Sigmoid colon (tissue), 4 donors: ENCODE measurements at regions not wholly inside any gene's neighbourhood (a gene's known extent, or its start where the extent isn't known, plus 50 kb on each side); places are given as distances from the start of the nearest gene placed in this dataset.

Source experiments
- EP300 ChIP-seq, 4 donors: sonication (generic); formaldehyde crosslinking; IDR thresholded peaks; one replicate each; pipeline ENCODE4 v1.6.1; 2017; ENCODE audit warnings: antibody characterized with exemption in 4 of 4
- TF ChIP-seq, protein P1 (sequence below), 4 experiments: fragments of 450-650 bp in 3 of 4; fragments of 200-600 bp in 1 of 4; IDR thresholded peaks; one replicate each; pipeline ENCODE4 v1.5.1; 2016 to 2019; ENCODE audit warnings: antibody characterized with exemption in 4 of 4, mild to moderate bottlenecking in 3 of 4, moderate library complexity in 2 of 4

DNA sequence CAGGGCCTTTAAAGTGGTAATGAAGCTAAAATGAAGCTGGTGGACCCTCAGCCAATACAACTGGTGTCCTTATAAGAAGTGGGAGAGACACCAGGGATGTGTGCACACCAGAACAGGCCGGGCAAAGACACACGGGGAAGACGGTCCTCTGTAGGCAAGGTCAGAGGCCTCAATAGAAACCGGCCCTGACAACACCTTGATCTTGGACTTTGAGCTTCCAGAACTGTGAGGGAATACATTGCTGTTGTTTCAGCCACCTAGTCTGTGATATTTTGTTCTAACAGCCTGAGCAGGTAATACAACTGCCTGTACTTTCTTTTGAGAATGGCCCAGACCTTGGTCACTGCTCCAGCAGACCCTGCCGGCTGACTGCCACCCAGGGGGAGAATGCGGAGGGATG is 65.6 kb upstream of the FZD7 start:
- TF ChIP-seq EP300 (IDR thresholded peaks at IDR 0.05): no peak
- TF ChIP-seq, protein P1, sequence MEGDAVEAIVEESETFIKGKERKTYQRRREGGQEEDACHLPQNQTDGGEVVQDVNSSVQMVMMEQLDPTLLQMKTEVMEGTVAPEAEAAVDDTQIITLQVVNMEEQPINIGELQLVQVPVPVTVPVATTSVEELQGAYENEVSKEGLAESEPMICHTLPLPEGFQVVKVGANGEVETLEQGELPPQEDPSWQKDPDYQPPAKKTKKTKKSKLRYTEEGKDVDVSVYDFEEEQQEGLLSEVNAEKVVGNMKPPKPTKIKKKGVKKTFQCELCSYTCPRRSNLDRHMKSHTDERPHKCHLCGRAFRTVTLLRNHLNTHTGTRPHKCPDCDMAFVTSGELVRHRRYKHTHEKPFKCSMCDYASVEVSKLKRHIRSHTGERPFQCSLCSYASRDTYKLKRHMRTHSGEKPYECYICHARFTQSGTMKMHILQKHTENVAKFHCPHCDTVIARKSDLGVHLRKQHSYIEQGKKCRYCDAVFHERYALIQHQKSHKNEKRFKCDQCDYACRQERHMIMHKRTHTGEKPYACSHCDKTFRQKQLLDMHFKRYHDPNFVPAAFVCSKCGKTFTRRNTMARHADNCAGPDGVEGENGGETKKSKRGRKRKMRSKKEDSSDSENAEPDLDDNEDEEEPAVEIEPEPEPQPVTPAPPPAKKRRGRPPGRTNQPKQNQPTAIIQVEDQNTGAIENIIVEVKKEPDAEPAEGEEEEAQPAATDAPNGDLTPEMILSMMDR (IDR thresholded peaks at IDR 0.05): no peak
